PC-3 (cell line): ENCODE measurements at regions not wholly inside any gene's neighbourhood (a gene's known extent, or its start where the extent isn't known, plus 50 kb on each side); places are given as distances from the start of the nearest gene placed in this dataset.

Experiments
- ATAC-seq: fragments of 200-7000 bp; cut with Tn5 transposase; 2 replicates; pipeline ENCODE4 v1.9.1; 2020; ENCODE audit warnings: mild to moderate bottlenecking, moderate library complexity
- BruUV-seq: library from RNA; stranded (reverse); fragments of 400-500 nt; replicated peaks from 2 replicates; lab custom pipeline; 2021; lab: Mats Ljungman, UMichigan
- CTCF ChIA-PET: fragments of 300-600 bp; sonication (Branson Sonifier 250); formaldehyde crosslinking; loops from one replicate; lab custom pipeline; 2022; ENCODE audit warnings: antibody characterized with exemption; lab: Charles Lee
- POLR2A ChIA-PET: fragments of 300-600 bp; sonication (Branson Sonifier 250); formaldehyde crosslinking; loops from one replicate; lab custom pipeline; 2022; ENCODE audit warnings: antibody characterized with exemption; ENCODE audit not compliant: unreplicated experiment; lab: Charles Lee
- DNase-seq: peaks from one replicate; pipeline ENCODE4 v3.0.0-alpha.2; 2015
- H2AFZ ChIP-seq: fragments of 300-600 bp; sonication (generic); 2 replicates; pipeline ENCODE4 v1.6.0; 2016; ENCODE audit warnings: antibody characterized with exemption, low read length
- H3F3A ChIP-seq: fragments of 300-600 bp; sonication (generic); one replicate; pipeline ENCODE4 v1.6.0; 2017; ENCODE audit warnings: antibody characterized with exemption, low read length, control low read depth, mild to moderate bottlenecking; ENCODE audit not compliant: unreplicated experiment
- H3K27ac ChIP-seq: fragments of 300-600 bp; sonication (generic); 2 replicates; pipeline ENCODE4 v1.5.1; 2016; ENCODE audit warnings: mild to moderate bottlenecking, low read length
- H3K27me3 ChIP-seq: fragments of 300-600 bp; sonication (generic); 2 replicates; pipeline ENCODE4 v1.6.1; 2016; ENCODE audit warnings: low read length, mixed read lengths
- H3K36me3 ChIP-seq: fragments of 300-600 bp; sonication (generic); 2 replicates; pipeline ENCODE4 v1.6.1; 2016; ENCODE audit warnings: low read depth, mixed run types, low read length, mixed read lengths
- H3K4me1 ChIP-seq: fragments of 300-600 bp; sonication (generic); 2 replicates; pipeline ENCODE4 v1.5.1; 2016; ENCODE audit warnings: low read length; ENCODE audit not compliant: insufficient read depth
- H3K4me2 ChIP-seq: fragments of 300-600 bp; sonication (generic); 2 replicates; pipeline ENCODE4 v1.6.0; 2016; ENCODE audit warnings: low read length
- H3K4me3 ChIP-seq: fragments of 300-600 bp; sonication (generic); 2 replicates; pipeline ENCODE4 v1.5.1; 2016; ENCODE audit warnings: mild to moderate bottlenecking, low read length, mixed read lengths
- H3K79me2 ChIP-seq: fragments of 300-600 bp; sonication (generic); 2 replicates; pipeline ENCODE4 v1.6.1; 2017; ENCODE audit warnings: low read length, mixed read lengths
- H3K9ac ChIP-seq: fragments of 300-600 bp; sonication (generic); 2 replicates; pipeline ENCODE4 v1.6.0; 2016; ENCODE audit warnings: mild to moderate bottlenecking, low read length
- H3K9me2 ChIP-seq: fragments of 300-600 bp; sonication (generic); replicated peaks from 2 replicates; pipeline ENCODE4 v1.6.1; 2016; ENCODE audit warnings: mixed run types, low read length, mixed read lengths
- H3K9me3 ChIP-seq: fragments of 300-600 bp; sonication (generic); 2 replicates; pipeline ENCODE4 v1.6.1; 2016; ENCODE audit warnings: low read length, mixed read lengths
- H4K20me1 ChIP-seq: fragments of 300-600 bp; sonication (generic); 2 replicates; pipeline ENCODE4 v1.6.1; 2016; ENCODE audit warnings: low read length, mixed read lengths
- CTCF ChIP-seq: fragments of 300-600 bp; sonication (generic); conservative IDR thresholded peaks from 2 replicates; pipeline ENCODE4 v1.5.1; 2017; ENCODE audit warnings: antibody characterized with exemption, low read depth, mild to moderate bottlenecking, low read length
- EZH2 ChIP-seq: fragments of 300-600 bp; sonication (generic); IDR thresholded peaks from one replicate; pipeline ENCODE4 v1.6.1; 2017; ENCODE audit warnings: antibody characterized with exemption, mild to moderate bottlenecking, low read length; ENCODE audit not compliant: unreplicated experiment
- EZH2phosphoT487 ChIP-seq: fragments of 300-600 bp; sonication (generic); IDR thresholded peaks from 2 replicates; pipeline ENCODE4 v1.6.1; 2018; ENCODE audit warnings: mild to moderate bottlenecking, antibody characterized with exemption, low read length, borderline replicate concordance
- intact Hi-C: fragments of 100-400 bp; cut with micrococcal nuclease; formaldehyde crosslinking; loops from 2 replicates; pipeline ENCODE4 v1.9.0; 2023

GRCh38 chr1:61011561-61012263, 70.6 kb upstream of the NFIA start:
- CTCF ChIA-PET = no interaction called here
- DNase-seq (no peak), ATAC-seq (no peak)
- H3K4me1 ChIP-seq = no peaks in the 10 kb centered on the region
- no peak overlapping the region for H3K27ac ChIP-seq
- no peaks in the 10 kb centered on the region for H3K79me2 ChIP-seq
- peaks cover 14% of the 10 kb centered on the region for H3K27me3 ChIP-seq
- no peaks in the 10 kb centered on the region for H3K9me3 ChIP-seq
- no peak overlapping the region for H3K4me3 ChIP-seq
- H3K9ac ChIP-seq = no peak overlapping the region
- no peaks in the 10 kb centered on the region for H3F3A ChIP-seq
- BruUV-seq = no TSS peak
- no peaks in the 10 kb centered on the region for H3K36me3 ChIP-seq
- intact Hi-C loops = no loop called here
- no peaks in the 10 kb centered on the region for H3K9me2 ChIP-seq
- H4K20me1 ChIP-seq = no peaks in the 10 kb centered on the region
- POLR2A ChIA-PET = no interaction called here
- H3K4me2 ChIP-seq = no peak overlapping the region
- H2AFZ ChIP-seq = no peak overlapping the region
- TF ChIP-seq EZH2phosphoT487 = no peak
- no peak for TF ChIP-seq EZH2
- no peak for TF ChIP-seq CTCF

GRCh38 chr1:61007534-61008364, 74.6 kb upstream of the NFIA start:
- Histone ChIP-seq H3K9ac (no peak overlapping the region), H3K4me3 (no peak overlapping the region), H3K27ac (no peak overlapping the region), H3K9me2 (no peaks in the 10 kb centered on the region), H3K27me3 (peaks cover 10% of the 10 kb centered on the region), H3K36me3 (no peaks in the 10 kb centered on the region), H2AFZ (no peak overlapping the region), H3K9me3 (no peaks in the 10 kb centered on the region), H3K4me2 (no peak overlapping the region), H3K79me2 (no peaks in the 10 kb centered on the region), H4K20me1 (no peaks in the 10 kb centered on the region), H3F3A (no peaks in the 10 kb centered on the region), H3K4me1 (no peaks in the 10 kb centered on the region)
- CTCF ChIA-PET = no interaction called here
- intact Hi-C loops = no loop called here
- no TSS peak for BruUV-seq
- DNase-seq = no peak
- no peak for TF ChIP-seq CTCF
- TF ChIP-seq EZH2 = no peak
- TF ChIP-seq EZH2phosphoT487 = no peak
- no peak for ATAC-seq
- POLR2A ChIA-PET = no interaction called here
